ENCODE measurements at regions not wholly inside any gene's neighbourhood (a gene's known extent, or its start where the extent isn't known, plus 50 kb on each side); places are given as distances from the start of the nearest gene placed in this dataset.
A peak's percentile ranks its signal among the peaks of the same experiment; 100 is the strongest.

DNA sequence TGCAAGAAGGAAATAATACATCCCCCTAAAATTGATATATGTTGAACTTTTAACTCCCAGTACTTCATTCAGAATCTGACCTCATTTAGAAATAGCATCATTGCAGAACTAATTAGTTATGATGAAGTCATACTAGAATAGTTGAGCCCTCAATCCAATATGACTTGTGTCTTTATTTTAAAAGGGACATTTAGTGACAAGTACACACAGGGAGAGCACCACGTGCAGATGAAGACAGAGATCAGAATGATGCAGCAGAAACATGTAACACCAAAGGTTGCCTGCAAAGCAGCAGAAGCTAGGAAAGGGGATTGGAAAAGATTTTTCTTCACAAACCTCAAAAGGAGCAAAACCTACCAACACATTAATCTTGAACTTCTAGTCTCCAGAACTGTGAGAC, 2602.5 kb downstream of the PCDH9 start:
- peak overlapping the region in 1 of 3 experiments; percentile 30; a peak in 2 of 7 replicates for H3K27ac Mint-ChIP-seq
- no peak overlapping the region for H4K8ac ChIP-seq (replicated peaks; ENCODE audit: insufficient read length, low read depth, low read length)
- no peak overlapping the region for H4K91ac ChIP-seq (ENCODE audit: insufficient read length, low read depth, low read length)
- H2AK5ac ChIP-seq (ENCODE audit: insufficient read length, low read length): no peak overlapping the region
- no peaks in the 10 kb centered on the region for H3K79me1 ChIP-seq (ENCODE audit: insufficient read depth, low read depth, low read length, poor library complexity, severe bottlenecking)
- no peaks in the 10 kb centered on the region for H3K27me3 ChIP-seq (ENCODE audit: insufficient read depth, low read length)
- no peak overlapping the region for H3K4ac ChIP-seq (ENCODE audit: low read depth, low read length)
- peaks cover 4 to 11% of the 10 kb centered on the region in 2 experiments; a peak in 3 of 4 replicates for H3K4me1 Mint-ChIP-seq
- H3K27me3 Mint-ChIP-seq (ENCODE audit: low read depth): no peaks in the 10 kb centered on the region
- no peak overlapping the region for H2AFZ ChIP-seq (ENCODE audit: low read length)
- no peak overlapping the region for H2BK15ac ChIP-seq (ENCODE audit: low read depth, low read length)
- no CpG with 5 or more reads among the region's 1 CpG for WGBS (ENCODE audit: extremely low coverage, insufficient read length, low lambda C conversion rate)
- H3K9me3 ChIP-seq (ENCODE audit: control insufficient read depth, low read depth, low read length): no peaks in the 10 kb centered on the region
- H3K18ac ChIP-seq (ENCODE audit: insufficient read length, low read depth, low read length): no peak overlapping the region
- no peak overlapping the region for H3K14ac ChIP-seq (ENCODE audit: insufficient read depth, low read length)
- H3K56ac ChIP-seq (ENCODE audit: insufficient read length, low read depth, low read length): no peak overlapping the region
- TF ChIP-seq, protein P1, sequence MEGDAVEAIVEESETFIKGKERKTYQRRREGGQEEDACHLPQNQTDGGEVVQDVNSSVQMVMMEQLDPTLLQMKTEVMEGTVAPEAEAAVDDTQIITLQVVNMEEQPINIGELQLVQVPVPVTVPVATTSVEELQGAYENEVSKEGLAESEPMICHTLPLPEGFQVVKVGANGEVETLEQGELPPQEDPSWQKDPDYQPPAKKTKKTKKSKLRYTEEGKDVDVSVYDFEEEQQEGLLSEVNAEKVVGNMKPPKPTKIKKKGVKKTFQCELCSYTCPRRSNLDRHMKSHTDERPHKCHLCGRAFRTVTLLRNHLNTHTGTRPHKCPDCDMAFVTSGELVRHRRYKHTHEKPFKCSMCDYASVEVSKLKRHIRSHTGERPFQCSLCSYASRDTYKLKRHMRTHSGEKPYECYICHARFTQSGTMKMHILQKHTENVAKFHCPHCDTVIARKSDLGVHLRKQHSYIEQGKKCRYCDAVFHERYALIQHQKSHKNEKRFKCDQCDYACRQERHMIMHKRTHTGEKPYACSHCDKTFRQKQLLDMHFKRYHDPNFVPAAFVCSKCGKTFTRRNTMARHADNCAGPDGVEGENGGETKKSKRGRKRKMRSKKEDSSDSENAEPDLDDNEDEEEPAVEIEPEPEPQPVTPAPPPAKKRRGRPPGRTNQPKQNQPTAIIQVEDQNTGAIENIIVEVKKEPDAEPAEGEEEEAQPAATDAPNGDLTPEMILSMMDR (conservative IDR thresholded peaks at IDR 0.05): no peak
- no peak overlapping the region for H4K5ac ChIP-seq (ENCODE audit: insufficient read length, low read depth, low read length)
- no peak for DNase-seq
- no peaks in the 10 kb centered on the region for H3K36me3 Mint-ChIP-seq (ENCODE audit: insufficient read depth in 1 of 3, low read depth in 3 of 3)
- no peaks in the 10 kb centered on the region for H3K9me3 Mint-ChIP-seq
- no peaks in the 10 kb centered on the region for H3K4me1 ChIP-seq (ENCODE audit: insufficient read depth, low read length)
- H3K79me2 ChIP-seq (ENCODE audit: insufficient read depth, low read length): no peaks in the 10 kb centered on the region
- no peak overlapping the region for H3K4me2 ChIP-seq (ENCODE audit: insufficient read depth, insufficient read length, low read length)
- H3K27ac ChIP-seq (ENCODE audit: insufficient read length, low read depth, low read length): no peak overlapping the region
- H3T11ph ChIP-seq (ENCODE audit: low read length): no peak overlapping the region
- no peak overlapping the region for H2BK120ac ChIP-seq (ENCODE audit: low read depth, low read length, poor library complexity, severe bottlenecking)
- H4K20me1 ChIP-seq (ENCODE audit: control insufficient read depth, insufficient read depth, insufficient read length): no peaks in the 10 kb centered on the region
- H2BK5ac ChIP-seq (ENCODE audit: insufficient read length, low read length): no peak overlapping the region
- no peak overlapping the region for H3K4me3 Mint-ChIP-seq
- H3K23me2 ChIP-seq (ENCODE audit: insufficient read length, low read depth, low read length, poor library complexity, severe bottlenecking): no peaks in the 10 kb centered on the region
- H3K23ac ChIP-seq (ENCODE audit: insufficient read length, low read depth, low read length): no peak overlapping the region
- no peak overlapping the region for H2BK20ac ChIP-seq (ENCODE audit: low read depth, low read length, poor library complexity, severe bottlenecking)
- H2BK12ac ChIP-seq (ENCODE audit: insufficient read length, low read depth, low read length): no peak overlapping the region
- H3K9ac ChIP-seq (ENCODE audit: extremely low read depth, insufficient read length, low read length): no peak overlapping the region
